ENCODE measurements at regions not wholly inside any gene's neighbourhood (a gene's known extent, or its start where the extent isn't known, plus 50 kb on each side); places are given as distances from the start of the nearest gene placed in this dataset.

- TF ChIP-seq POLR2A (IDR thresholded peaks at IDR 0.05) (no peak), EP300 (IDR thresholded peaks at IDR 0.05) (no peak)
- TF ChIP-seq, protein P1, sequence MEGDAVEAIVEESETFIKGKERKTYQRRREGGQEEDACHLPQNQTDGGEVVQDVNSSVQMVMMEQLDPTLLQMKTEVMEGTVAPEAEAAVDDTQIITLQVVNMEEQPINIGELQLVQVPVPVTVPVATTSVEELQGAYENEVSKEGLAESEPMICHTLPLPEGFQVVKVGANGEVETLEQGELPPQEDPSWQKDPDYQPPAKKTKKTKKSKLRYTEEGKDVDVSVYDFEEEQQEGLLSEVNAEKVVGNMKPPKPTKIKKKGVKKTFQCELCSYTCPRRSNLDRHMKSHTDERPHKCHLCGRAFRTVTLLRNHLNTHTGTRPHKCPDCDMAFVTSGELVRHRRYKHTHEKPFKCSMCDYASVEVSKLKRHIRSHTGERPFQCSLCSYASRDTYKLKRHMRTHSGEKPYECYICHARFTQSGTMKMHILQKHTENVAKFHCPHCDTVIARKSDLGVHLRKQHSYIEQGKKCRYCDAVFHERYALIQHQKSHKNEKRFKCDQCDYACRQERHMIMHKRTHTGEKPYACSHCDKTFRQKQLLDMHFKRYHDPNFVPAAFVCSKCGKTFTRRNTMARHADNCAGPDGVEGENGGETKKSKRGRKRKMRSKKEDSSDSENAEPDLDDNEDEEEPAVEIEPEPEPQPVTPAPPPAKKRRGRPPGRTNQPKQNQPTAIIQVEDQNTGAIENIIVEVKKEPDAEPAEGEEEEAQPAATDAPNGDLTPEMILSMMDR (IDR thresholded peaks at IDR 0.05) = no peak
Observed at GRCh38 chr18:42588786-42589185, 526.7 kb downstream of the RIT2 start.
